GM18870 (cell line): ENCODE measurements at regions not wholly inside any gene's neighbourhood (a gene's known extent, or its start where the extent isn't known, plus 50 kb on each side); places are given as distances from the start of the nearest gene placed in this dataset.
"Not testable (repeated sequence)": the region's sequence is repeated elsewhere in the genome, so short reads cannot be mapped to it uniquely, and the experiment has no call there.

Experiments used
- ATAC-seq: cut with Tn5 transposase; IDR thresholded peaks from one replicate; pipeline ENCODE4 v1.9.1; 2021; ENCODE audit warnings: moderate library complexity; ENCODE audit not compliant: unreplicated experiment

DNA sequence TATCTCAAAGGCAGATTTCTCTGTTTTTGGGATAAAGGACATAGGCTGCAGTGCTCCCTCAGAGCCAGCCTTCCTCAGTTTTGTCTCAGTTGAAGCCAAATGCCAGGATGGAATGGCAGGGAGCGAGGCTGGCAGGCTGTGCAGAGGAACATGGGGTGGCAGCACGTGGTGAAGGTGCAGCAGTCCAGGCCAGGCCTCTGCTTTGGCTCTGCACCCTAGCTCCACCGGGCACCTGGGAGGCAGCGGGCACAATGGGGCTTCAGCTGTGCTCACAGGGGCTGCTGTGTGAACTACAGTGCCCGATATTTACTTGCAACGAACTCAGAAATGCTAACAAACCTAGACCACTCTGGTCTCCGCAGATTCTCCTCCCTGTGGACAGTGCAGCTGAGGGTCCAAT lies 319.6 kb downstream of the ZNF326 start:
- ATAC-seq = no peak

DNA sequence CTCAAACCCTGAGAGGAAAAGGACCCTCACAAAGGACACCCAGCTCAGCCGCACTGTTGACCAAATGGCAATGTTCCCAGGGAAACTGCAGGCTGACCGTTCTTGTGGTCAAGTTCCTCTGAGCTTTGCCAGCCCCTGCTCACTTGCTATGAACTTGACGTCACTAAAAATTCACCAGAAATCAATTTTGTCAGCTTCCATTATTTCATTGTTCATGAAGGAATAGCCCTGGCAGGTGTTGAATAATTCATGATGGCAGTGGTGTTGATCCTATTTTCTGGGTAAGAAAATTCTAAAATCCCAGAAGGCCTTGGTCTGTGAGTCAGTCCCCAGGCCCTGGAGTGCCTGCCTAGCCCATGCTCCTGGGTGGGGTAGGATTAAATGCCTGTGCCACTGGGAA lies 318.9 kb downstream of the ZNF326 start:
- ATAC-seq = no peak

DNA sequence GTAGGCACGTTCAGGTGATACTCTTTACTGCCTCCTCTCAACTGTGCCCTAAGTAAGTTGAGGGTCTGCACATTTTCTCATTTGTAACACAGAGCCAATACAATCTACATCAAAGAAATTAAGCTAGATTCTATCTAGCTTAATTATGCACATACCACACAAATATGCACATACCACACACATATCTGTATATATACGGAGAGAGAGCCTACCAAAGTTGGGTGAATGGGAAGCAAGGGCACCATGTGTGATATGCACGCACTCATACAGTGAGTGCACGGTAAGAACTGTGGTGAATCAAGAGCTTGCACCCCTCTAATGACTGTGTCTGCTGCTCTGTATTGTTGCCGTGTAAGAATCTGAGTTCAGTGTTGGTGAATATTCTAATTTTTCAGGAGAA lies 314.9 kb downstream of the ZNF326 start:
- ATAC-seq = no peak

DNA sequence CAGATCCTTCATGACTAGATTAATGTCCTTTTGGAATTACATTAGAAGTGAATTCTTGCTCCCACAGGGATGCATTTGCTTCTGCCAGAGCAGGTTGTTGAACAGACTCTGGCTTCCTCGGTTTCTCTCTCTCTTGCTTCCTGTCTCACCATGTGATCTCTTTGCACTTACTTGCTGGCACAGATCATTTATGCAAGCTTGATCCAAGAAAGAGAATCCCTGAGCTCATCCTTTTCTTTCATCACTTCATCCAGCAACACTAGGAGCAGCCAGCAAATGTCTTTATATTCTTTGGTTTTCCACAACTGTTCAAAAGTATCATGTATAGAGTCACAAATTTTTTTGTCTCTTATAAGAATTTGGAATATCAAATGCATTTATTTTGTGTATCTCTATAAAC lies 313.5 kb downstream of the ZNF326 start:
- ATAC-seq = no peak

DNA sequence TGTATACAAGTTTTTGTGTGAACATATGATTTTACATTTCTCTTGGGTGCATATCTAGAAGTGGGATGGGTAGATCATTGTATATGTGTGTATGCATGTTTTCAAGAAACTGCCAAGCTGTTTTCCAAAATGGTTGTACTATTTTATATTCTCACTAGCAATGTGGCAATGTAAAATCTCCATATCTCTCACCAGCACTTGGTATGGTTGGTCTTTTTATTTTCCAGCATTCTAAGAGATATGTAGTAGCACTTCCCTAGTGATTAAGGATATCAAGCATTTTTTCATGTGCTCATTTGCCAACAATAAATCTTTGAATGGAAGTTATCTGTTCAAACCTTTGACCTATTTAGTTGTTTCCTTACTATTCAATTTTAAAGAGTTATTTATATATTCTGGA lies 310.7 kb downstream of the ZNF326 start:
- ATAC-seq = no peak

DNA sequence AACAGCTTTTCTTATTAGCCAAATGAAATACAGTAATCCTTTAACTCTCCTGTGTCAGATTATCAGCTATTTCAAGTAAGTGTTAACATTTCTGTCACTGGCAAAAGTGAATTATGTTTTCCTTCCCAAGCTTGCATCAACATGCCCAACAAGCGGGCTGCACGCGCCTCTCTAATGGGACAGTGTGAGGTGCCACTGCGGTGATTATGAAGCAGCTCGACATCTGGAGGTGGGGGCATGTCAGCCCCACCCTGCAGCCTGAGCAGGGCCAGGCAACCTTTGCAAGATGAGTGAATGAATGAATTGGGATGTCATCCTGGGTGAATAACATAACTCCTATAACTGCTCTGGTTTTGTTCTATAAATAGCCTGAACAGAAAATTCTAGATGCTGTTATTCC lies 301.4 kb downstream of the ZNF326 start:
- no peak for ATAC-seq

DNA sequence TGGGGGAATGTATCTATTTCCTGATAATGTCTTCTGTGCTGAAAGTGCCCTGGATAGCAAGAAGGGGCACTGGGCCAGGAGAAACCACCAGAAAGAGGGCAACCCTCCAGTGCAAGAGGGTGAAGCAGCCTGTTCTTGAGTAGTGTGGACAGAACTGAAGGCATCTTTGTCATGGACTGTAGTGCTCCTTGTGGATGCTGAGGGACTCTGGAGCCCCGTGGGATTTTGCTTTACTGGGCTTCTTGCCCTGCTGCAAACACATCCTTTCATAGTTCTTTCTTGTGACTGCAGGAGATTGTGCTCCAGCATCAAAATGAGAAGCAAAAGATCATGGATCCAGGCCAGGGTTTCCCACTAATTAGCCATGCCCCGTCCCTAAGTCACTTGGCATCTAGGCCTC lies 300.6 kb downstream of the ZNF326 start:
- ATAC-seq = no peak

DNA sequence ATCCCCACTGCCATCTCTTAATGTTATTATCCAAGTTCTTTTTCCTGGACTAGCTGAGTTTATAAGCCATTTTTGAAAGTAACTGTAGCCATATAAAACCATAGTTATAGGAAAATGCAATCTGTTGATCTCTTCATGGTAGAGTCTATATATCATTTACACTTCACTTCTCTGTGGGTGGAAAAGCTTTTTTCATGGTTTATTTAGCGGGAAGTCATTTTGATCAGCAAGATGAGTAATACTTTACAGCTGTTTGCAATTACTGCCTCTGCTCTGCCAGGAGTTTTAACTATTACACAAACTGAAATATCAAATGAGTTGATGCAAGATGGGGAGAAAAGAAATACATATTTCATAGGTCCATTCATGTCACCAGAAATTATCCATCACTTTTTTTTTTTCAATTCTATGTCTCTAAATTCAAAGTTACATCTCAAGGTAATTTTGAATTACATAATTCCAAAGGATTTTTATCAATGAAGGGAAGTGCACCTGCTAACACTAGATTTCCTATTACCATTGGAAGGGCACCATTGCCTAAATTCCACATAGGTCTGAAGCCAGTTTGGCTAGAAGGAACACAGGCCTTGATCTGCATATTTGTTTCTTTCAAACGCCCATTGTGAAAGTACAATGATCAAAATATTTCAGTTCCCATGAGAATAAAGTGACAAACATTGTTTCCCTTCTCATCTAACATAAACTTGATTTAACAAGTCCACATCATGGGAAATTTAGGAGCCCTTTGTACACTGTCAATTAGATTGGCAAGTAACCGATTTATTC lies 296.7 kb downstream of the ZNF326 start:
- no peak for ATAC-seq

DNA sequence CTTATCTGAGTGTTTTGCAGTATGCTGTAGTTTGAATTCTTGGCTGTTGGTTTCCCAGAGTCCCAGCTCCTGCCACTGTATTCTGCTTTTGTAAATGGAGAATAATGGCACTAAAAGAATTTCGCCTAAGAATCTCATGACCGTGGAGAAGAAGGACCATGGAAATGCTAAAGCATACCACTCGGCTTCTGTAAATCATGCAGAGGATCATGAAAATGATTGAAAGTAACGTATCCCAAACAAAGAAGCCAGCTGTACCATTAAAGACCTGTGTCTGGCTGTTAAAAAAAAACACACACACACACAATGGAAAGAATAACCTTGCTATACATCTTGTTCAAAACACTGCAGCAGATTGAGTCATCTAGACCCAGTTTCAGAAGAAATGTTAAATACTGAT lies 287.9 kb downstream of the ZNF326 start:
- ATAC-seq = no peak

DNA sequence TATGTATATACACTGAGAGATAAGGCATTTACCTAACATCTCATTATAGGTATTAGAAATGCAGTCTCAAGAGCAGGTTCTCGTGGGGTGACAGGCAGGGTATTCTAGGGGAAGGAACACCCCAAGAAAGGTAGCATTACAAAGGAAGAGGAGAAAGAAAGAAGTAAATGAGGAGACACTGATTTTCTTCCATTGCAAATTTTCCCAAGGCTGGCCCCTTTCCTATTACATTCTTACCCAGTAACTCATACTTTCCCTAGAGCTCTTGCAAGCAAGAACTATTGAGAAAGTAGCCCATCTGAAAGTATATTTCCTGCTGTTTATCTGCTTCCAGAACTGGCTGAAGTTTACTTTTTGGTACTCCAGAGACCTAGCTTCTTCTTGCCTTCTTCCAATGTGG lies 287.0 kb downstream of the ZNF326 start:
- not testable (repeated sequence) for ATAC-seq

DNA sequence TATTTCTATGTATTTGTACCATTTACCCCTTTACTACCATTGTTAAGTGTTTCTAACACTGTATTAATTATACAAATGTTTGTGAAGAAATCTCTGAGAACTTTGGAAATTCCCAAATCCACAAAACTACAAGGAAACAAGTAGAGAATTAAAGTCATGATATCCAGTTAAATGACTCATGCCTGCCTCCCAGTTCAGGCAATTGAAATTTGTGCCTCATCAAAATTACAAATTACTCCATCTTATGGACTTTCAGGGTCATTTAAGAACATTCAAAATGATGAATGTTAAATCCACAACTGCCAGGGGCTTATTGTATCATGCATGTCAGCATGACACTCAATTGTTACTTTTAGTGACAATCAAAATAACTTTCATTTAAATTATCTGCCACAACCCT lies 282.4 kb downstream of the ZNF326 start:
- ATAC-seq = no peak

DNA sequence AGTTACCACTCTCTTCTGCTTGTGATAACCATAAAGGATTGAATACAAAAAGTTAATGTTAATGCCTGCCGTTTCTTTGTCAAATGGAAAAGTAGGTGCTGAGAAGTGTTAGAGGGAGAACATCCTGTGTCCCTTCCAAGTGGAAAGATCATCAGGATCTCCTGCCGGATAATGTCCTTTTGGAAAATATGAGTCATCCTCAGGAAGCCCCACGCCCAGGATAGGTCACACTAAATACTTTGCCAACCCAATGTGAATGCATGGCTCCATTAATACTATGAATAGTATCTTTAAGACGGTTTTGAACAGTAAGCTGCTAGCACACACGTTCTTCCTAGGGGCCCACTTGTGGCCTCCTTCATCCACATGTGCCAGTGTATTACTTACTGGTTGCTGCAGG lies 279.5 kb downstream of the ZNF326 start:
- no peak for ATAC-seq

DNA sequence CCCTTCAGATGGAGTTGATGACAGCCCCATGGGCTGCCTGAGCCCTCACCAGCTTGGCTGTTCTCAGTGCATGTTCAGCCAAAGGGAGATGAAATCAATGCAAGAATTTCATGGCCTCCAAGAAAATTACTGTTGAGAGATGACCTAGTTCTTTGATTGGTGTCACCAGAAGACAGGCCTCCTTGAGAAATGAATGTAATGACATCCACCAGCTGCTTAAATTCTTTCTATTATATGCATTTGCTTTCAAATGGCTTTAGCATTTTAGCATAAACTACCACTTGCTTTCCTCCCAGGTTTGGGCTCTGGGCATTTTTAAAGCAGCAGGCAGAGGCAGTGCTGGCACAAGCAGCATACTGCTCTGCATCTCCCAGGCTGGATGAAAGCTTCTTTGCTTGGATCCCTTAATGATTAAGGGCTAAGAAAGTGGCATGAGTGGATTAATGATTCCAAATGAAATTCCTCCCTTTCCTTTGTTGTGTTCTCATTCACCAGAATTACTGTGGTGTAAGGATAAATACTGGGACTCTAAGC lies 278.4 kb downstream of the ZNF326 start:
- ATAC-seq = no peak

DNA sequence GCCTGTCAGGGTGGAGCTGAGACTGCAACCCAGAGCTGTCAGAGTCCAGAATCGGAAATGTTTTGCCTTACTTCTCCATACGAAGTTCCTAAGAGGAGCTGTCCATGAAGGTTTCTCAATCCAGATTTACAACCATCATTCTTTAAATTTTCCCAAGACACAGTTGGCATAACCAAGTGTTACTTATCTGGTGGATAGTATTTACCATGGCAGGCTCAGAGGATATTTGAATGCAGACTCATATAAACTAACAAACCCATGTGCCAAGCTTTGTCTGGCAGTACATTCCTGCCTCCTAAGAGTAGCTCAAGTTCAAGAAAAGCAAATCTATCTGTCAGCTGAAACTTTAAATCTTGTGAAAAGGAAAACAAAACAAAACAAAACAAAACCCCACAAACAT lies 267.9 kb downstream of the ZNF326 start:
- no peak for ATAC-seq

DNA sequence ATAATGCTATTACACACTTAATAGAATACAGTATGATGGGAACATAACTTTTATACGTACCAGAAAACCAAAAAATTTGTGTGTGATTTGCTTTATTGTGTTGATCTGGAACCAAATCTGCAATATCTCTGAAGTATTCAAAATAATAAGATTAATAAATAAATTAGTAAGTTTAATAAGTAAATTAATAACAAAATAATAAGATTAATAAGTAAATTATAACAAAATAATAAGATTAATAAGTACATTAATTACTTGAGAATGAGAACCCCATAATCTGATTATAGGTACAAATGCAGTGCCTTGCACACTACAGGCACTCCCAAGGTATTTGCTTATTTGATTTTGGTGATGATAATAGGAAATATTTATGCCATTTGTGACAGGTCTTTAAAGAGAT lies 267.4 kb downstream of the ZNF326 start:
- no peak for ATAC-seq

DNA sequence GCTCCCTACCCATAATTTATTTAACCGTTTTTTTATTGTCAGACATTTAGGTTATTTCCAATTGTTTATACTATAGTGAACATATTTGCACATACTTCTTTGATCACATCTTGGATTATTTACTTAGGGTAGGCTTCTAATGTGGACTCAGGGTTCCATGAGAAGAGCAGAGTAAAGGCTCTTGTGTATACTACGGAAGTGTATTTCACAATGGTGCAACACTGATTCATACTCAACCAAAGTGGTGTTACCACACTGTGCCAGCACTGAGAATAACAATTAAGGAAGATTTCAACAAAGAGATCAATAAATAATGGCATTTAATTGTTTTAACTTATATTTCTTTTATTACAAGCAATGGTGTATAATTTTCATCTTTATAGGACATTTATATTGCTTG lies 251.2 kb downstream of the ZNF326 start:
- no peak for ATAC-seq

DNA sequence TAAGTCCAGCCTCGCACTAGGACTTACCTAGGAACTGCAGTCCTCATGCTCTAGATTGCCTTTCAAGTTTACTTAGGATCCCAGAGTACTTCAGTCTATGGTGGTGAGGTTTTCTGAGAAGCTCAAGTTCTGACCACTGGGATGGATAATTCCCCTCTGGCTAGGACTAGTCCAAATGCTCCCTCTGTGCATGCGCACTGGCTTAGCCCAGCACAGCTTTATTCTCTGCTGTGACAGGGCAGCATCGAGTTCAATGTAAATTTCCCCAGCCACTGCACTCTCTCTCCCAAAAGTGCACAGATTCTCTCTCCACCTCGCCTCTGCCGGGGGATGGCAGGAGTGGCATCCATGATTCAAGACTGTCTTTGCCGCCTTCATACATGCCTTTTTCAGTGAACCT lies 241.6 kb downstream of the ZNF326 start:
- ATAC-seq = no peak

DNA sequence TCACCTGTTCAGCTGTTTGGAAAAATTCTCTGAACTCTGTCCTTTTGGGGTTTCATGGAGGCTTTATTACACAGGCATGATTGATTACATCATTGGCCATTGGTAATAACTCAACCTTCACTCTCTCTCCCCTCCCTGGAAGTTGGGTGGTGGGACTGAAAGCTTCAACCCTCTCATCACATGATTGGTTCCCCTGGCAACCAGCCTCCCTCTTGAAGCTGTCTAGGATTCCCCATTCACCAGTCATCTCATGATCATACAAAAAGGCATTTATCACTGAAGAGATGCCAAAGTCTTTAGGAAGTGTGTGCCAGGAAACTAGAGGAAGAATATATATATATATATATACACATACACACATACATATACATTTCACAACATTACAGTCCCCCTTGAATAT lies 228.5 kb downstream of the ZNF326 start:
- no peak for ATAC-seq

DNA sequence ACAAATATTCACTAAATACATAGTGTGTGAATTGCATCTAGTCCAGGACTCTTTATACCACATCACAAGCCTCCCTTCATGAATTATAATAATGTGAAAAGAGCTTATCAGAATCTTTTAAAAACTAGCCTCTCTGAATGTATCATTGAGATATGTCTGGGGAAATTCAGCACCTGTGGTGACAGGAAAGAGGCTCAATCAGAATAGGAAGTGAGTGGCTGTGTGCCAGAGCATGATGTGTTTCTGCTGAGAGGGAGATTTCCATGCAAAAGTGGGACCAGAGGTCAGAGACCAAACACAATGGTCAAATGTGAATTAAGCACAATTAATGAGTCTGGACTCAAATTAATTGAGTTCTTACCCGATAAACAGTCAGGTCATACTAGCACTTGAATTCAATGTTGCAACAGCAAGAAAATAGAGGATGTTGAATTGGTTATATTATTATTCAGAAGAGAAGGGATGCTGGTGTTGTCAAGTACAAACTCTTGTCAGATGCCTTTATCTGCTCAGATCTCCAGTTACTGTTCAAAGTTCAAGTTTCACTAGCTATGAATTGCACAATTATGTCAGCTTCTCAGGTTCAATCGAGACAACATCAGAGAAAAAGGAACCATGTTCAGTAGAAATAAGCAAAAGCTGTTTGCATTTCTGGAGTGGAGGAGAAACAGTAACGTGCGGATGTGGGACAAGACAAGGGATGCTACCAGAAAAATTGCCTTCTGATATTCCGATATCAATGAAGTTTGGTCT lies 226.2 kb downstream of the ZNF326 start:
- no peak for ATAC-seq

DNA sequence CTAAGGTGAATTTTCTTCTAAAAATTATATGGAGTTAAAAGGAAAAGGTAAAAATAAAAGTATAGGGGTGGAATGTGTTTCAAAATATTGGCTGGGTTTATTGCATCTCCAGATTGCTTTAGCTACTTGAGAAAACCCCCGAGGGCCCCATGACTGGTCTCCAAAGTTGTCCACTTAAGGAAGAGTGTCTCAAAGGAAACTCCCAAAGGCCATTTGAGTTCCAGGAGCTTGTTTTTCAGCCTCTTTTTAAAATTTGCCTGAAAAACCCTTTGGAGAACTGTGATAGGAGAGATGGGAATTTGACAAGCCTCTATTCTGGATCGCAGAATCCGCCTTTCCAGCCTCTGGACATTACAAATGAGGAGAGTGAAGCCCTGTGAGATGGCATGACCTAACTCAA lies 225.6 kb downstream of the ZNF326 start:
- no peak for ATAC-seq

DNA sequence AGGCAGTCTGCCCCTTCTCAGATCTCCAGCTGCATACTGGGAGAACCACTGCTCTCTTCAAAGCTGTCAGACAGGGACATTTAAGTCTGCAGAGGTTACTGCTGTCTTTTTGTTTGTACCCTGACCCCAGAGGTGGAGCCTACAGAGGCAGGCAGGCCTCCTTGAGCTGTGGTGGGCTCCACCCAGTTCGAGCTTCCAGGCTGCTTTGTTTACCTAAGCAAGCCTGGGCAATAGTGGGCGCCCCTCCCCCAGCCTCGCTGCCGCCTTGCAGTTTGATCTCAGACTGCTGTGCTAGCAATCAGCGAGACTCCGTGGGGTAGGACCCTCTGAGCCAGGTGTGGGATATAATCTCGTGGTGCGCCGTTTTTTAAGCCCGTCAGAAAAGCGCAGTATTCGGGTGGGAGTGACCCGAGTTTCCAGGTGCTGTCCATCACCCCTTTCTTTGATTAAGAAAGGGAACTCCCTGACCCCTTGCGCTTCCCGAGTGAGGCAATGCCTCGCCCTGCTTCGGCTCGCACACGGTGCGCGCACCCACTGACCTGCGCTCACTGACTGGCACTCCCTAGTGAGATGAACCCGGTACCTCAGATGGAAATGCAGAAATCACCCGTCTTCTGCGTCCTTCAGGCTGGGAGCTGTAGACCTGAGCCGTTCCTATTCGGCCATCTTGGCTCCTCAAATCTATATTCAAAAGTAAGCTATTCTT lies 224.4 kb downstream of the ZNF326 start:
- ATAC-seq = not testable (repeated sequence)
